ENCODE measurements at regions not wholly inside any gene's neighbourhood (a gene's known extent, or its start where the extent isn't known, plus 50 kb on each side); places are given as distances from the start of the nearest gene placed in this dataset.
A peak's percentile ranks its signal among the peaks of the same experiment; 100 is the strongest.

DNA sequence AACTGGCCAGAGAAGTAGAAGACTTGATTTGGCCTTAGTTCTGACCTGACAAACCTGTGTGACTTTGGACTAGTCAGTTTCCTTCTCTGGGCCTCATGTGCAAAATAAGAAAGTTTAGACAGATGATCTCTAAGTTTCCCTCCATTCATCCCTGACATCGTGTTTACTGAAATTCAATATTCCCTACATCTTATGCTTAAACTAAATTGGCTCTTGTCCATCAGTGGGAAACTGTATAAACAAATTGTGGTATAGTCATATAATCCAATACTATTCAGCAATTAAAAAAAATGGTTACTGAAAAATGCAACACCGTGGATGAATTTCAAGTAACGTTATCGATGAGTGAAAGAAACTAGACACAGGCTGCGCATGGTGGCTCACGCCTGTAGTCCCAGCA is 64.4 kb upstream of the HRH1 start:
- no peak for DNase-seq

- DNase-seq: no peak
Measured at GRCh38 chr3:11090551-11090950, 63.7 kb upstream of the HRH1 start.

DNA sequence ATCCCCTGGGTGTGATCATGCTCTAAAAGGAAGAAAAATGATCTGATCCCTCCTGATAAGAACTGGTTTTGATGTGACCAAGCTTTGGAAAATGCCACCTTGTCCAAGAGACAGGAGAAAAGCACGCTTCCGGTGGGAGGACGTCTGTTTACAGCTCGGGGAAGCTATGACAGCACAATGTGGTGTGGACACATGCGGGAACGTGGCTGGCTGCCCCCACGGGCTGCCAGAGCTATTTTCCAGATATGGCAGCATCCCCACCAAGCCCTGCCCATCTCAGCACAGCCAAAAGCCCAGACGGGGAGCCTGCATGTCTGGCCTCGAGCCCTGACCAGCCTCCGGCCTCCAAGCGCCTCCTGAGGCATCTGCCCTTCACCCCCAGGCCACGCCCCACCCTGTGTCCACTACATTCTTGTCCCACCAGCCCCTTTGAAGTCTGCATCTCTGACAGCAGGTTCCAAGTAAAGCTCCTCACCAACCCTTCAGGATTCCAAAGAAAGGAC is 63.2 kb upstream of the HRH1 start:
- DNase-seq: no peak

- DNase-seq: no peak
Measured at GRCh38 chr3:11091791-11092190, 62.5 kb upstream of the HRH1 start.

DNA sequence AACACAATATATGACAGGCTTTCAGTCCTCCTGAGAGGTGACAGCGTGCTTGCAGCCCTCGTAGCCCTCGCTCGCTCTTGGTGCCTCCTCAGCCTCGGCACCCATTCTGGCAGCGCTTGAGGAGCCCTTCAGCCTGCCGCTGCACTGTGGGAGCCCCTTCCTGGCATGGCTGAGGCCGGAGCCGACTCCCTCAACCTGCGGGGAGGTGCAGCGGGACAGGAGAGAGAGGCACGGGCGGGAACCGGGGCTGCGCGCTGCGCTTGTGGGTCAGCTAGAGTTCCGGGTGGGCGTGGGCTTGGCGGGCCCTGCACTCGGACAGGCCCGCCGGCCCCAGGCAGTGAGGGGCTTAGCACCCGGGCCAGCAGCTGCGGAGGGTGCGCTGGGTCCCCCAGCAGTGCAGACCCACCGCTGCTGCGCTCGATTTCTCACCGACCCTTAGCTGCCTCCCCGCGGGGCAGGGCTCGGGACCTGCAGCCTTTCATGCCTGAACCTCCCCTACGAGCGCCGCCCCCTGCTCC is 60.4 kb upstream of the HRH1 start:
- DNase-seq: no peak

DNA sequence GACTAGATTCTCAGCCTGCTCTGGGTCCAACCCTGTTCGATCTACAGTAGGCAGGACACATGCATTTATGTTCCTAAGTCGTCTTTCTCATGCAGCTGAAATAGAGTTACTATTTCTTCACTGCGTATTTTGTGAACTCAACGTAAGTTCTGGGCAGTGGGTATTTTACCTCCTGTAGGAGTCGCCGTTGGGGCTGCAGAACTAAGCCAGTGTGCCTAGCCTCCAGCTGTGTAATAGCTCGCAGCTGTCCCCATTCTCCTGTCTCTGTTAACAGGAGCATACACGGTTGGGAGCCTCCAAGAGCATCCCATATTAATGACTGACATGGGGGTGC is 58.4 kb upstream of the HRH1 start:
- no peak for DNase-seq

DNA sequence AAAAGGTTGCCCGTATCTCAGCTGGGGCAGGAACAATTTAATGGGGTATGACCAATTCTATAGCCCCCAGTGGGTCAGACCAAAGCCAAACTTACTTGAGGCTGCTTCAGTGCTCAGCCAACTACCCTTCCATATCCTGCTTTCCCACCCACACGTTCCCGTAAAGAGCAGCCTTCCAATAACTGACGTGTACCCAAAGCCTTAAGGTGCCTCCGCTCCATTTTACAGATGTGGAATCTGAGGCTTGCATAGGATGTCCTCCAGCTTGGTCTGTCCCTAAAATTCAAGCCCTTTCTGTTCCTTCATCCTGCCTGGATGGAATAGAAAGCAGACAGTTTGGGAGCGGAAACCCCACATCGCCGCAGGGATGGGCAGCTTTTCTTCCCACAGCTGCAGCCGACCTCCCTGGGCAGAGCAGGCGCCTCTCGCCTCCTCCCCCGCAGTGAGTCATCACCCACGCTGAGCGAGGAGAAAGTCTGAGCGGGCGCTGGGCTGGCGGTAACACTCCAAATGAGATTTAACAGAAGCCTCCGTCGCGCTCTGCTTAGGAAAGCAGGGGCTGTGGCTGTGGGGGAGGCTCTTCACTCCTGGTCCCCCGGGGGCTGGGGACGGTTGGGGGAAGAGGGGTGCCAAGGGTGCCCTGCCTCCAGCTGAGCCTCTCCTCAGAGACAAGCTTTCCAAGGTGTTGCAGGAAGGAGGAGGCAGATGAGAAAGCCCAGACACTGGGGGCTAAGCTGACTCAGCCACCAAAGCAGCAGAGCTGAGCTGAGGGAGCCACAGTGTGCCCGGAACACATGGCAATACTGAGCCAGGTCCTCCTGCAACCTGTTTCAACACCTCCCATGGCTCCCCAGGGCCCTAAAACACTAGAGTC is 57.8 kb upstream of the HRH1 start:
- DNase-seq: peak; percentile 89

GRCh38 chr3:11099306-11099705 is 55.0 kb upstream of the HRH1 start:
- no peak for DNase-seq

All from fibroblast of upper back skin (primary cell).